GM23248 (cell line): ENCODE measurements at regions not wholly inside any gene's neighbourhood (a gene's known extent, or its start where the extent isn't known, plus 50 kb on each side); places are given as distances from the start of the nearest gene placed in this dataset.

Source experiments
- EZH2 ChIP-seq: fragments of 200-600 bp; sonication (generic); IDR thresholded peaks from 2 replicates; pipeline ENCODE4 v1.6.1; 2018; ENCODE audit warnings: antibody characterized with exemption, mild to moderate bottlenecking; ENCODE audit not compliant: insufficient read depth, poor library complexity, severe bottlenecking
- EZH2phosphoT487 ChIP-seq: fragments of 200-600 bp; sonication (generic); IDR thresholded peaks from 2 replicates; pipeline ENCODE4 v1.6.1; 2018; ENCODE audit warnings: antibody characterized with exemption, moderate library complexity, mild to moderate bottlenecking, low read depth; ENCODE audit not compliant: insufficient read depth

DNA sequence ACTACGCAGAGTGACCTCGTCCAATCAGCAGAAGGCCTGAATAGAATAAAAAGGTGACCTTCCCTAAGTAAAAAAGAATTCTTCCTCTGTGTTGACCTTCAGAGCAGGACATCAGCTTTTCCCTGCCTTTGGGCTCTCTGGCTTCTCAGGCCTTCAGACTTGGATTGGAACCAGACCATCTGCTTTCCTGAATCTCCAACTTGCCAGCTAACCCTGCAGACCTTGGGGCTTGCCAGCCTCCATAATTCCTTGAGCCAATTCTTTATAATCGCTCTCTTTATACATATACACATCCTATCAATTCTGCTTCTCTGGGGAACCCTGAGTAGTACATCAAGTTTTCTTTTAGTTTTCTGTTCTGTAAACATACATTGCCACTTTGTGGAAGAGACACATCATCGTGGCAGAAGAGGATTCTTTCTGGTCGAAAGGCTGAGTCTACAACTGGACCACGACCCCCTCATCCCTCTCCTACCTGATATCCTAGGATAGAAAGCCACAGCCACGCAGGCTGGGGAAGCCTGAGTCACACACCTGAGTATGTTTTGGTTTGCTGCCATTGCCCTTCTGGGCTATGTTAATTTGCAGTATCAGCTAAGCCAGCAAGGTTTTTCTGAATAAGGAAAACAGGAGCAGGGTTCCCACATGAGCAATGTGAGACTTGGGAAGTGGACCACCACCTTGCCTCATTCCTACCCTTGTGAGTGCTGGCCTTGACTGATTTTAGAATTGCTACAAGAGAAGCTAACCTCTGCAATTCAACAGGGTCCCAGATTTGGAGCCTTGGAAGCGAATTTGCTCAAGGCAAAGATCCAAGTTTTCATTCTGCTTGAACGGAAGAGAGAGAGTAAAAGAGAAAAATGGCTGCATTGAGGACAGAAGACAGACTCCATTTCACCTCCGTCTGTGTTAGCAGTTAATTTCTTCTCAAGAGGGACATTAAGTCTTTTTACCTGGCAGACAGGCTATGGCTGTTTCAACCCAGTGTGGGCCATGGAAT, 445.2 kb upstream of the FZD8 start:
- no peak for TF ChIP-seq EZH2phosphoT487
- TF ChIP-seq EZH2, result no peak
